SK-N-SH (cell line): ENCODE measurements at regions not wholly inside any gene's neighbourhood (a gene's known extent, or its start where the extent isn't known, plus 50 kb on each side); places are given as distances from the start of the nearest gene placed in this dataset.

Source experiments
- CTCF ChIP-seq: fragments of 200-600 bp; sonication (generic); IDR thresholded peaks from 2 replicates; pipeline ENCODE4 v1.6.1; 2017; ENCODE audit warnings: antibody characterized with exemption, mild to moderate bottlenecking, moderate library complexity
- FOXM1 ChIP-seq: IDR thresholded peaks from 2 replicates; pipeline ENCODE4 v1.4.0; 2012; ENCODE audit warnings: low read depth, mild to moderate bottlenecking
- GABPA ChIP-seq: IDR thresholded peaks from 2 replicates; pipeline ENCODE4 v1.4.0; 2012; ENCODE audit warnings: low read depth, mild to moderate bottlenecking
- MAX ChIP-seq: IDR thresholded peaks from 2 replicates; pipeline ENCODE4 v1.4.0; 2012; ENCODE audit warnings: low read depth
- NRF1 ChIP-seq: IDR thresholded peaks from 2 replicates; pipeline ENCODE4 v1.6.1; 2012; ENCODE audit warnings: low read depth, mild to moderate bottlenecking, low read length
- POLR2AphosphoS5 ChIP-seq: IDR thresholded peaks from 2 replicates; pipeline ENCODE4 v1.6.1; 2012; ENCODE audit warnings: low read depth, low read length
- RAD21 ChIP-seq: IDR thresholded peaks from 2 replicates; pipeline ENCODE4 v1.6.1; 2012; ENCODE audit warnings: mild to moderate bottlenecking, low read length
- RCOR1 ChIP-seq: fragments of 150-350 bp; IDR thresholded peaks from 2 replicates; pipeline ENCODE4 v1.6.1; 2017; ENCODE audit warnings: antibody characterized with exemption, low read length
- REST ChIP-seq: IDR thresholded peaks from 2 replicates; pipeline ENCODE4 v1.6.1; 2012; ENCODE audit warnings: mild to moderate bottlenecking, low read depth, low read length, moderate library complexity
- SMC3 ChIP-seq: IDR thresholded peaks from 2 replicates; pipeline ENCODE4 v1.6.1; 2012; ENCODE audit warnings: low read depth, low read length, improper control_type of control experiment
- TCF12 ChIP-seq: IDR thresholded peaks from 2 replicates; pipeline ENCODE4 v1.4.0; 2012
- USF2 ChIP-seq: fragments of 150-350 bp; IDR thresholded peaks from 2 replicates; pipeline ENCODE4 v1.6.1; 2017; ENCODE audit warnings: antibody characterized with exemption, low read length, low read depth, borderline replicate concordance

DNA sequence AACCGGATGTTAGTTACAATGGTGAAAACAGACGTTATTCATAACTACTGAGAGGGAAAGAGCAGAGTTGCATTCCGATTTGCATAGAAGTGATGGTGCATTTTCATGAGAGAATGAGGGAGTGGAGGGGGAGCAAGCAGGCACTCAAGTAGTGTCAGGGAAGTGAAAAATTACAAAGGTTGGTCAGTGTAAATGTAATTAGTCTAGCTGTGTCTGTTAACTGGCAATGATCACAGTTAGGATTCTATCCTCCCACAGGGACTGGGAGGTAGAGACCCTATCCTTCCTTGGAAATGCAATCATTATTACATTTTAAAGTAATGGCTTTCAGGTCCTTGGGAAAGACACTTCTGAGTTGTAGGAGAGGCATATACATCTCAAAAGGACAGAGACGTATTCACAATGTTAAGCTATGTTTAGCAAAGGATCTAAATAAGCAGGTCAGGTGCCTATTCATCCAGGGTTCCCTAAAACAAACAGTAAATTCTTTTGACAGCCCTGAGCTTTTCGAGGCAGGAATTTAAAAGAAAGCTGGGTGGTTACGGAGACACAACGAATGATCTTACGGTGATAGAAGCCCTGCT is 1671.8 kb upstream of the DDX18 start:
- no peak for TF ChIP-seq NRF1
- no peak for TF ChIP-seq GABPA
- TF ChIP-seq RAD21, result no peak
- no peak for TF ChIP-seq CTCF
- no peak for TF ChIP-seq SMC3
- no peak for TF ChIP-seq POLR2AphosphoS5
- TF ChIP-seq RCOR1, result no peak
- TF ChIP-seq TCF12, result no peak
- TF ChIP-seq REST, result no peak
- TF ChIP-seq FOXM1, result no peak
- no peak for TF ChIP-seq MAX
- no peak for TF ChIP-seq USF2
